ENCODE measurements at regions not wholly inside any gene's neighbourhood (a gene's known extent, or its start where the extent isn't known, plus 50 kb on each side); places are given as distances from the start of the nearest gene placed in this dataset.

- no peak overlapping the region for H3K4me3 ChIP-seq (replicated peaks in 1 of 3; ENCODE audit: insufficient read depth in 1 of 3, low read depth in 1 of 3, low read length in 3 of 3)
- DNase-seq (ENCODE audit: low read depth, low spot score) (no peak), FAIRE-seq (no peak)
- no TSS peak for BruUV-seq (replicated peaks)
- H3K4me2 ChIP-seq (ENCODE audit: insufficient read depth, low read length): no peak overlapping the region
- CTCF ChIA-PET: interaction anchor here (3.1 kb wide), 1 partner anchor 8 kb away, joined by 18 read pairs; no protein-coding TSS in a partner anchor
- H3K79me2 ChIP-seq (ENCODE audit: control insufficient read depth, insufficient read depth, low read length): no peaks in the 10 kb centered on the region
- dilution Hi-C loops (cut with MboI; ENCODE audit: extremely low pct_ligation_motif_present, low sequenced_read_pairs): no loop called here
- H3K9me1 ChIP-seq (replicated peaks; ENCODE audit: control insufficient read depth, extremely low read depth, insufficient read depth, low read length): no peaks in the 10 kb centered on the region
- H3K9me3 ChIP-seq (replicated peaks; ENCODE audit: control insufficient read depth, insufficient read depth, low read length): no peaks in the 10 kb centered on the region
- no peak overlapping the region for H3K9ac ChIP-seq (replicated peaks; ENCODE audit: extremely low read depth, insufficient read depth, low read length)
- TF ChIP-seq EZH2 (IDR thresholded peaks at IDR 0.05; ENCODE audit: borderline replicate concordance, low read depth, low read length, severe bottlenecking) (no peak), GATA2 (IDR thresholded peaks at IDR 0.05; ENCODE audit: insufficient read depth, insufficient read length, low read depth, low read length) (no peak), JUN (IDR thresholded peaks at IDR 0.05; ENCODE audit: borderline replicate concordance, insufficient read depth, insufficient read length, low read depth) (no peak), MYC (IDR thresholded peaks at IDR 0.05; ENCODE audit: low read depth, low read length) (no peak), FOS (IDR thresholded peaks at IDR 0.05; ENCODE audit: borderline replicate concordance, insufficient read depth, low read length) (no peak), POLR2A (IDR thresholded peaks at IDR 0.05; ENCODE audit: low read depth, low read length) (no peak), POLR2AphosphoS5 (IDR thresholded peaks at IDR 0.05; ENCODE audit: insufficient read depth, low read depth, low read length) (no peak), MAX (IDR thresholded peaks at IDR 0.05; ENCODE audit: insufficient read depth, insufficient read length) (no peak), CTCF (IDR thresholded peaks at IDR 0.05; ENCODE audit: extremely low read depth in 1 of 2, insufficient read depth in 1 of 2, low read depth in 1 of 2, low read length in 2 of 2) (no peak)
- no peaks in the 10 kb centered on the region for H3K4me1 ChIP-seq (ENCODE audit: control insufficient read depth, extremely low read depth, insufficient read depth, low read length)
- H4K20me1 ChIP-seq (replicated peaks; ENCODE audit: control insufficient read depth, extremely low read depth, insufficient read depth, low read length): no peaks in the 10 kb centered on the region
- no peak overlapping the region for H2AFZ ChIP-seq (ENCODE audit: low read depth, low read length)
- H3K36me3 ChIP-seq (ENCODE audit: control insufficient read depth in 2 of 2, extremely low read depth in 1 of 2, insufficient read depth in 2 of 2, low read length in 2 of 2): no peaks in the 10 kb centered on the region
- POLR2A ChIA-PET: no interaction called here
- no peak overlapping the region for H3K27ac ChIP-seq (ENCODE audit: insufficient read depth, low read depth, low read length)
- peaks cover 12 to 15% of the 10 kb centered on the region in 2 experiments for H3K27me3 ChIP-seq (ENCODE audit: control insufficient read depth in 2 of 2, insufficient read depth in 2 of 2, low read length in 2 of 2)
- intact Hi-C loops (cut with micrococcal nuclease): no loop called here
These were observed 298.0 kb downstream of the TRIB2 start for GRCh38 chr2:13014783-13015182.

Data from endothelial cell of umbilical vein (primary cell).